HG03039 (cell line): ENCODE measurements at regions not wholly inside any gene's neighbourhood (a gene's known extent, or its start where the extent isn't known, plus 50 kb on each side); places are given as distances from the start of the nearest gene placed in this dataset.
"Not testable (repeated sequence)": the region's sequence is repeated elsewhere in the genome, so short reads cannot be mapped to it uniquely, and the experiment has no call there.

Source experiments
- ATAC-seq: cut with Tn5 transposase; IDR thresholded peaks from one replicate; pipeline ENCODE4 v1.9.1; 2021; ENCODE audit warnings: mild to moderate bottlenecking, moderate library complexity; ENCODE audit not compliant: unreplicated experiment

DNA sequence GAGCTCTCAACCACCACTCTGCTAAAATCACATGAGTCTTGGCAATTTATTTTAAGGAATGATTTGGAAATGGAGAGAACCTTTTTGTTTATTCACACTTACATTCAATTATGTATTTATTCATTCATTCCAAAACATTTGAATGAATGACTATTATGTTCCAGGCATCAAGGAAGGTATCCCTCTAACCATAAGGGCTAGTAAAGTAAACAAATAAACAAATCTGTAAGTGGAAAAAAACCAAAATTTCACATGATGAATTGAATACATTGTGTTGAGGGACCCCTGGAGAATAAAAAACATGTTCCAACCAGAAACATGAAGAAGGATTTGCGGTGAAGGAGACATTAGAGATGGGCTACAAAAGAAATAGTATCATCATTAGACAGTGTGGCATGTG is 677.8 kb downstream of the TOX3 start:
- ATAC-seq = no peak

- no peak for ATAC-seq
These were observed 678.3 kb downstream of the TOX3 start for GRCh38 chr16:51868631-51869030.

- no peak for ATAC-seq
These were observed 679.4 kb downstream of the TOX3 start for GRCh38 chr16:51867386-51868065.

DNA sequence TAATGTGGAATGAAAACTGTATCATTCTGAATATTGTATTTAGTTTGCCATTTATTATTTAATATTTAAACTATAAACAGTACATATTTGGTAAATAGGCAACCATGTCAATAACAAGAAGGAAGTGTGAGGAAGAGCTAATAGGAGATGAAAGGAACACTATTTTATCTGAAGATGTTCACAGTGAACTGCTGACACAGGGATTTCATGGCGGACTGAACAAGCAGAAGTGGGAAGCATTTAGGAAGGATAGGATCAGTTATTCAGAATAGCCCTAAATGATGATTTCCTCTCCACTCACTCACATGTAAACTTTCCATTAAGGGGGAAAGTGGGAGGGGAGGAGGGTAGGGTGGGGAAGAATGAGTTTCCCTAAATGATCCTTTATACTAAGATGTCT is 682.4 kb downstream of the TOX3 start:
- ATAC-seq = no peak

DNA sequence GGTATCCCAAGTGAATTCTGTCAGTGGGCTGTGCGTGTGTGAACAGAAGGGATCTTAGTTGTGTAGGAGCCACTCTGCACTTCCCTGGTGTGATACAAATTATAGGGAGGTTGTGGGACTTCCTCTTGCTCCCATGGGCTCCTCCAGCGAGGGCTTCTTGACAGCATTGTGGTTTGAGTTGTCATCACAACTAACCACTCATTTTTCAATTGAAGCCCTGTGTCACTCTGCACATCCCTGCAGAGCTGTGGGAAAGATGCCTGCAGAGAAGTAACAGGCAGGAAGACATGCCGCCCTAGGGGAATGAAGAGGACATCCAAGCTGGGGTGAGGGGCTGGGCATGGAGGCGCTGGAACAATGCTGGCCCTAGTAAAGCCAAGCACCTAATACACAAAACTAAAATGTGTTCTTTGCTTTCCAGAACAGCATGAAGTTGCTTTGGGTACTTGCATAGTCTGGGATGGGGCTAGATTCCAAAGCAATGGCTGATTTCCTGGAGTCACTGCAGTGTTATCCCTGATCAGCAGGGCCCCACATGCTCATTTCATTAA is 692.5 kb downstream of the TOX3 start:
- no peak for ATAC-seq

DNA sequence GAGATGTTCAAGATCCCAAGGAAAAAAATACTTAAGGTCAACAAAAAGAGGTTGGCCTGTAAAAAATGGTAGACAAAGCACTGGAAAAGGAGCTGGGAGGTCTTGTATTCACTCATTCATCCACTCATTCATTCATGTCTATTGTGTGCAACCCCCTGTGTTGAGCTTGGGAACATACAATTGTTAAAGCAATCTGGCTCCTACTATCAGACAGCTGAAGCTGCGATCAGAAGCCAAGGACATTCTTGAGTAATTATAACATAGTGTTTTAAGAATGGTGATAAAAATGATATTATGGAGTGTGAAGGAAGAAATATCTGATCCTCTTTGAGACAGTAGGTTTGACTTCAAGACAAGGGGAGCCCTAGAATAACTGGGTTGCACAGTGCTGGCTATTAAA is 693.4 kb downstream of the TOX3 start:
- ATAC-seq = no peak

DNA sequence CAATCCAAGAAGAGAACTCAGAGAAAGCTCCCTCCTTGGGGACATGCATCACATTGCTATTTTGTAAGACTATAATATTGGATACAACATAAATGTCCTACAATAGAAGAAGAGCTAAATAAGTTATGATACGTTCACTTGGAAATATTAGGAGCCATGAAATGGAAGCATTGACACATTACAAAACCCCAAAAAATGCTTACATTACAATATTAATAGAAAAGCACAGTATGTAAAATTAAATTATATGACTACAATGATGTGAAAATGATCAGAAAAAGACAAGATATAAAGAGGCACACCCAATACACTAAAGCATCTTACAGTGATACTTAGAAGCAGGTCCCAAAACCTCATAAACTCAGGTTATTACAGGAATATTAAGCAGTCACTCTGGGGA is 694.1 kb downstream of the TOX3 start:
- ATAC-seq = no peak

DNA sequence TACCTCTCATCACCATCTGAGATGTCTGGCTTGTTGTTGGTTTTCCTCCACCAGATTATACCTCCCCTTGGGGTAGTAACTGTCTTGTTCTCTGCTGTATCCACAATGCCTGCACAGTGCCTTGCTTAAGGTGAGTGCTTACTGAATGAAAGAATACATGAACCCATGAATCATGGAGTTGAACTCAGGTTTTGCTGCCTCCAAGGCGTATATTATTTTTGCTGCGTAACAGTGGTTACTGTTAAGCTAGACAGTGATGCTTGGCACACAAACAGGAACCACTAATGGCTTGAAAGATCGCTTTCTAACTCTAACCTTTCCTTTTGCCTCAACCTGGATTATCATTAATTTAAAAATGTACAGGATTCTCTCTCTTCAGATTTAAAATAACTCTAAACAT is 695.8 kb downstream of the TOX3 start:
- ATAC-seq = no peak

DNA sequence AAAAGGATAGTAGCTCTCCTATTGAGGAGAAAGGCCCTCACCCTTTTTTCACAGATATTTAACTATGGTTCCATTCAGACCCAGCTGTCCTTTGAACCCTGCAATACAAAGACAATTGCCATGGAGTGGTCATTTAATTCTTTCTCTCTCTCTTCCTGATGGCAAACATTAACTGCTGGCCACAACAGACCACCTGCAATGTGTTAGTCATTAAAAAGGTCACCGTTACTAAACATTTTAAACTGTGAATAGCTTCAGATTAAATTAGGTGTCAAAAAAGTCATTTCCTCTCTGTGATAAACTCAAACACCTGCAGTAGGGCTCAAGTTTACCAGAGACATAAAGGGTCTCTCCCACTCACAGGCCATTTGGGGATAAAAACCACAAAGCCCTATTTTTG is 697.2 kb downstream of the TOX3 start:
- no peak for ATAC-seq

DNA sequence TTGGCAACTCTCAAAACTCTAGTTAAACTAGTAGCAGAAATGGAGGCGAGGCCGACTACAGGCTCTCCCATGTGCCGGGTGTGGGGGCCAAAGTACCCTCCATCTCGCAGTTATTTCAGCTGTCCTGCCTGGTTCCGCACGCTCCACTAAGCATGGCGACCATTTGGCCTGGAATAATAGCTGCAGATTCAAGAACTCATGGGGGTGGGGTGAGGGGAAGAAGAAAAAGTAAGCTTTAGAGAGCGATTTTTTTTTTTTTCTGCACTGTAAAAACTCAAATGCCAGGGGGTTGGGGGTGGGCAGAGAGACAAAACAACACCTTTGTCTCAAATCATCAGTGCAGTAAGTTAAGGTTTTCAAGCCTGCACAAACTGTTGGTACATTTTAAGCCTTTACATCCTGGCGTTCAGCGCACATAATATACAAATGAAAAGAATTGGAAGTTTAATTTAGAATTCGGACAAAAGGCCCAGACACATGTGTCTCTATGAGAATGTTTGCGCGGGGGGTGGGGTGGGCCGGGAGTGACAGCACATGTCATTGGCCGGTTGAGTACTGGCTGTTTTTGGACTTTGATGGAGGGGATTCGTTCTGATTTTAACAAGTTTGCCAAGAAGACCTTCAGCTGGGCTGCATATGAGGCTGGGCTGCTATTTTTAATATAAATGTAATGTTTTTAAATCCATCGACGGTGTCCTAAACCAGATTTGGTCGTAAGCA is 694.7 kb upstream of the SALL1 start:
- no peak for ATAC-seq

DNA sequence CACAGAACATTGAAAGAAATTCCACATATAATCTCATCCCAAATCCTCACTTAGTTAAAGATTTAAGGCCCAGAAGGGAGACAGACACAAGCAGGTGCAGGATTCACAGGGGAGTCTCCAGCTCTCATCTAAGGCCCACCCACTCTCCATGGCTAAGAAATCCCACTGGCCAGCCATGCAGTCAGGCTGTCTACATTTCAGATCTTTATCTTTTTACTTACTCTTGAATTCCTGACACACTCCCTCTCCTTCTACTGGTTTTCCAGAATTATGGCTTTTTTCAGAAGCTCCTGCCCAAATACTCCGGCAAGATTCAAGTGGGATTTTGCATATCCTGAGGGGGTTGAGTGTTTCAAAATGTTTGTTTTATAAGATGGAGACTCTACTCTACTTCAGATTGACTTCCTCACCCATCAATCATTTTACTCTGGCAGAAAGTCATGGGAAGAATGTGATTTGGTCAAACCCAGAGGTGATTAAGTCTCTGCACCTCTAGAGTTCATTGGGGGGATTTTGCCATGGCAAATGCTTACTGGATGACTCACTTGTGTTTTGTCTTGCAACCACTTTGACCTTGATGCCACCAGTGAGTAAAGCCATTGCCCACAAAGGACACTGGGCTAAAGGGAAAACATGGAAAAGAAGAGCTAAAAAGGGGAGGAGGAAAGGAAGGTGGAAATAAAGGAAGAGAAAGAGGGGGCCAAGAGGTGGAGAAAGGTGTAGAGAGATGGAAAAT is 688.8 kb upstream of the SALL1 start:
- no peak for ATAC-seq

GRCh38 chr16:51834794-51835193 is 683.7 kb upstream of the SALL1 start:
- no peak for ATAC-seq

GRCh38 chr16:51834133-51834532 is 683.1 kb upstream of the SALL1 start:
- ATAC-seq = no peak

- no peak for ATAC-seq
These were observed 680.7 kb upstream of the SALL1 start for GRCh38 chr16:51831595-51832367.

DNA sequence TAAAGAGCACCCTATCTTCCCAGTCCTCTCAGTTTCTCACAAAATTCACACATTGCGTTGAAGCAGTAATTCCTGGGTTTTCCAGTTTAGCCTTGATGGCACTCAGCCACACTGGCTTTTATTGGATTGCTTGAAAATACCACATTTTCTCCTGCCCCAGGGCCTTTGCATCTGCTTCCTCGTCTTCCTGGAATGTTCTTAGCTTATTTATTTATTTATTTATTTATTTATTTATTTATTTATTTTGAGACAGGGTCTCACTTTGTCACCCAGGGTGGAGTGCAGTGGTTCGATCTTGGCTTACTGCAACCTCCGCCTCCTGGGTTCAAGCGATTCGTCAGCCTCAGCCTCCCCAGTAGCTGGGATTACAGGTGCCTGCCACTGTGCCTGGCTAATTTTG is 680.0 kb upstream of the SALL1 start:
- not testable (repeated sequence) for ATAC-seq

DNA sequence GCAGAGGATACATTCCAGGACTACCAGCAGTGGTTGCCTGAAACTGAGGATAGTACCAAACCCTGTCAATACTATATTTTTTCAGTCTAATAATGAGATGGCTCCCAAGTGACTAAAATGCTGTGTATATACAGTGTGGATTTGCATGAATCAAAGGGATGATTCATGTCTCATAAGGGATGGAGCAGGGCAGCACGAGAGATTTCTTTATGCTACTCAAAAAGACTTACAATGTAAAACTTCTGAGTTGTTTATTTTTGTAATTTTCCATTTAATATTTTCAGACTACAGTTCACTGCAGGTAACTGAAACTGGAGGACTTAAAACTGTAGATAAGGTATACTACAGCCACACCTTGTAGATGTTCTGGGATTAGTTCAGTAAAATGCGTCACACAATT is 674.7 kb upstream of the SALL1 start:
- no peak for ATAC-seq

GRCh38 chr16:51822471-51822870 is 671.4 kb upstream of the SALL1 start:
- no peak for ATAC-seq

GRCh38 chr16:51821527-51821926 is 670.5 kb upstream of the SALL1 start:
- no peak for ATAC-seq

DNA sequence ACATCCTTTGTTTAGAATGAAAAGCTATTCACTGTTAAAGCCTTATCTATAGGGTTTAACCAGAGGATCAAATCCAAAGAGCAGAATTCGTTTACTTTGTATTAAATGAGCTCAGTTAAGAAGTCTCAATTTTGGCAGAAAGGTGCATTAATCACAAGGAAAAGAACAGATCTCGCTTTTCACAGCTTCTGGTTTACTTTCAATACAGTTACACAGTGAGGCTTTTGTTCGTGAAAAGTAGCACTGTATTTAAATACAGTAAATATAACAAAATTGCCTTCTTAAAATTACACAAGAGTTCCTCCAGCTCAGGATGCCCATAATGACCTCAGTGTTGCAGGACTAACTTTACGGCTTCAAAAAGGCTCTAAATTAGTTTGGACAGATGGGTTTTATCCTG is 669.1 kb upstream of the SALL1 start:
- ATAC-seq = no peak

DNA sequence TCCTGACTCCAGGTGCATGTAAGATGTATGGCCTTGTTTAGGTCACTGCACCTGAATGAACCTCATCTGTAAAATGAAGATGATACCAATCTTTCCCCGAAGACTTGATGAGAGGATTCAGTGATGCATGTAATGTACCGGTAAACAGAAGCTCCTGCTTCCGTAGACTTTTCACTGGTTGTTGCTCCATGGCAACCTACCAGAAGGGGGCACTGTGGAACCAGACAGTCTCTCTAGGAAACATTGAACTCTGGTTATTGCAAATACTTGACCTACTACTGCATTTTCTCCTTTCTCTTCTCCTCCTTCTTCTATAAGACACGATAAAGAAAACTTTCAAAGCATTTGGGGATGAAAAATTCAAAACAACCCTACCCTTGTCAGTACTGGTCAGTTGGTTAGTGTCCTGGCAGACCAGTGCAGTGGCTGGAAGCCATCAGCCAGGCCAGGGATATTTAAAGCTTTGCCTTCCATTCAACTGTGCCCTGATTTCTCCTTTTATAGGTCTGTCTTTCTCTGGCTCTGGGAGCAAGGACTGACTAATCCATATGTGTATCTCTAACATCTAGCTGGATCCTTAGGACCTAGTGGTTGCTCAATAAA is 667.4 kb upstream of the SALL1 start:
- ATAC-seq = no peak

DNA sequence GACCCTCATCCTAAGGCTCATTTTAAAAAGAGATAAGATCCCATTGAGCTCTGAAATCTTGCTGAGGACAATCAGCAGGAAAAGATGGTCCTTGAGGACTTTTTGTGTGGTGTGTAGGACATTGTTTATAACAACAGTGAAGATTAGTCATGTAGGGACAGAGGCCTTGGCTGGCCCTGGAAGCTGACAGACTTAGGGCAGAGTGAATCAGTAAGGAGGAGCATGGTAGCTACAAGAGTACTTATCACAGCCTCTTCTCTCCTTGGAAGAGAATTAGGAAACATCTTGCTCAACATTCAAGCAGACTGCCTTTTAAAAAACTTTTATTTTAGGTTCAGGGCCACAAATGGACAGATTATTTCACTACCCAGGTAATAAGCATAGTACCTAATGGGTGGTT is 665.9 kb upstream of the SALL1 start:
- no peak for ATAC-seq
